ENCODE measurements at regions not wholly inside any gene's neighbourhood (a gene's known extent, or its start where the extent isn't known, plus 50 kb on each side); places are given as distances from the start of the nearest gene placed in this dataset.

DNA sequence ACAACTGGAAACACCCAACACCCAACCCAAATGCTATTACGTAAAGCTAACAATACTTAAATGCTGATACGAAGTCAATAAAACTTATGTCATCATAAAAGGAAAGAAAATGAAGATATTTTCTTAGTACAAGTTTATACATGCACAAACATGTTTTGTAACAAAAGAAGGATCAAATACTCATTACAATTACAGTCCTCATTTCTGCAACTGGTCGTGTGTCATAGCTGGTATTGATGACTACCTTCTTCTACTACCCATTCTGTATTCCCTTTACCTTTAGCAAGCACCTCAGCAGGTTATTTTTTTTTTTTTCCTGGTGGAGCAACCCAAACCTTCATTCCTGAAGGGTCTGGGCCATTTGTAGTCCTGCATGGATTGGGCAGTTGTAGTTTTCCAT lies 1298.5 kb downstream of the SUCLG1 start:
- H3K27ac ChIP-seq: no peak overlapping the region

DNA sequence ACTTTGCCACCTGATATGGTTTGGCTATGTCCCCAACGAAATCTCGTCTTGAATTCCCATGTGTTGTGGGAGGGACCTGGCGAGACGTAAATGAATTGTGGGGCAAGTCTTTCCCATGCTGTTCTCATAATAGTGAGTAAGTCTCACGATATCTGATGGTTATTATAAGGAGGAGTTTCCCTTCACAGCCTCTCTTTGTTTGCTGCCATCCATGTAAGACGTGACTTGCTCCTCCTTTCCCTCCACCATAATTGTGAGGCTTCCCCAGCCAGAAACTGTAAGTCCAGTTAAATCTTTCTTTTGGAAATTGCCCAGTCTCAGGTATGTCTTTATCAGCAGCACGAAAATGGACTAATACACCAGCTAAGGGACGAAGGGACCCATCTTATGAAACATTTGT lies 1303.3 kb downstream of the SUCLG1 start:
- no peak overlapping the region for H3K27ac ChIP-seq
- no peak for TF ChIP-seq ZFX (IDR thresholded peaks at IDR 0.05; ENCODE audit: borderline replicate concordance)
- TF ChIP-seq, protein P1, sequence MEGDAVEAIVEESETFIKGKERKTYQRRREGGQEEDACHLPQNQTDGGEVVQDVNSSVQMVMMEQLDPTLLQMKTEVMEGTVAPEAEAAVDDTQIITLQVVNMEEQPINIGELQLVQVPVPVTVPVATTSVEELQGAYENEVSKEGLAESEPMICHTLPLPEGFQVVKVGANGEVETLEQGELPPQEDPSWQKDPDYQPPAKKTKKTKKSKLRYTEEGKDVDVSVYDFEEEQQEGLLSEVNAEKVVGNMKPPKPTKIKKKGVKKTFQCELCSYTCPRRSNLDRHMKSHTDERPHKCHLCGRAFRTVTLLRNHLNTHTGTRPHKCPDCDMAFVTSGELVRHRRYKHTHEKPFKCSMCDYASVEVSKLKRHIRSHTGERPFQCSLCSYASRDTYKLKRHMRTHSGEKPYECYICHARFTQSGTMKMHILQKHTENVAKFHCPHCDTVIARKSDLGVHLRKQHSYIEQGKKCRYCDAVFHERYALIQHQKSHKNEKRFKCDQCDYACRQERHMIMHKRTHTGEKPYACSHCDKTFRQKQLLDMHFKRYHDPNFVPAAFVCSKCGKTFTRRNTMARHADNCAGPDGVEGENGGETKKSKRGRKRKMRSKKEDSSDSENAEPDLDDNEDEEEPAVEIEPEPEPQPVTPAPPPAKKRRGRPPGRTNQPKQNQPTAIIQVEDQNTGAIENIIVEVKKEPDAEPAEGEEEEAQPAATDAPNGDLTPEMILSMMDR (IDR thresholded peaks at IDR 0.05): no peak

More for the DNA sequence above, 1298.5 kb downstream of the SUCLG1 start:
- TF ChIP-seq ZFX (IDR thresholded peaks at IDR 0.05; ENCODE audit: borderline replicate concordance): no peak
- TF ChIP-seq, protein P1 (IDR thresholded peaks at IDR 0.05): no peak

DNA sequence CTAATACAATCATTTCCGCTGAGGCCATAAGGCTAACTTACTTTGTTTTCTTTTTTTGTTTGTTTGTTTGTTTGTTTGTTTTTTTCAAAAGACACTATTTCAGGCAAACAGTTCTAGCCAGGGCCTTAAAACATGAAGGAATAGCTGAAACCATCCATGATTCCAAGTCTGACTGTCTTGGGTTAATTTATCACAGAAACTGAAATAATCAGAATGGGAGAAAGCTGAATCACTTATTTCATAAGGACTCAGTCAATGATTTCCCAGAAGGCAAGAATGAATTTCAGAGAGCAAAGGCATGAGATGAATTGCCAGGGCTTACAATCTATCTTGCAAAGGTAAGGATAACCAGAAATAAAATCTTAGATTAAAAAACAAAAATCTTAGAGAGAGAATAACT lies 1315.1 kb downstream of the SUCLG1 start:
- TF ChIP-seq ZFX (IDR thresholded peaks at IDR 0.05; ENCODE audit: borderline replicate concordance): no peak
- no peak overlapping the region for H3K27ac ChIP-seq

DNA sequence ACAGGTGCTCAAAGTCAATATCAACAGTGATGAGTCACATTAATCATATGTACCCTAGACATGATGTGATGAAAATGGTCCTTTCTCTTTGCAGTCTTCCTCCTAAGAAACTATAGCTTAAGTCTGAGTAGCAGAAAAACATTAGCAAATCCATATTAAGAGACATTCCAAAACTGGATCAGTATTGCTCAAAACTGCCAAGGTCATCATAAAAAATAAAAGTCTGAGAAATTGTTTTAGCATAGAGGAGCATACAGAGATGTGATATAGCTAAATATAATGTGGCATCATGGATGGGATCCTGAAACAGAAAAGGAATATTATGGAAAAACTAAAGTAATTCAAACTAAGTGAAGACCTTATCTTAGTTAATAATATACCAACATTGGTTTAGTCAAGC lies 1316.1 kb downstream of the SUCLG1 start:
- no peak overlapping the region for H3K27ac ChIP-seq
- no peak for TF ChIP-seq ZFX (IDR thresholded peaks at IDR 0.05; ENCODE audit: borderline replicate concordance)
- TF ChIP-seq, protein P1 (IDR thresholded peaks at IDR 0.05): no peak

DNA sequence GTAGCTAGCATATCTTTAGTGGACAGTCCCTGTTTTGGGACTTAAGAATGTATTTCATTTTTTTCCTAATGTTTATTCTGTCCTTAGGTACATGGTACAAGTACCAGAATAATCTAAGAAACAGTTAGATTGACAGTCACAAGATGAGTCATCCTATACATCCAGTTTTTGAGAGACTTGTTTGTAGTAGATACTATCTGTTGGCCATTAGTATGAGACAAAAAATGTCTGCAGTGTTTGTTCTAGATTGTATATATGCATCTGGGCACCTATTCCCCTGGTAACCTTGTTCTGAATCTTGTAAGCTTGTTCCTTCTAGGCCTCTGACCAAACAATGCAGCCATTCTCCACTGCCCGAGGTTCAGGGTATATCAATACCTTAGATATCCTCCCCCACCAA lies 1343.5 kb downstream of the SUCLG1 start:
- TF ChIP-seq ZFX (IDR thresholded peaks at IDR 0.05; ENCODE audit: borderline replicate concordance): no peak
- H3K27ac ChIP-seq: peak overlapping the region; percentile 38

DNA sequence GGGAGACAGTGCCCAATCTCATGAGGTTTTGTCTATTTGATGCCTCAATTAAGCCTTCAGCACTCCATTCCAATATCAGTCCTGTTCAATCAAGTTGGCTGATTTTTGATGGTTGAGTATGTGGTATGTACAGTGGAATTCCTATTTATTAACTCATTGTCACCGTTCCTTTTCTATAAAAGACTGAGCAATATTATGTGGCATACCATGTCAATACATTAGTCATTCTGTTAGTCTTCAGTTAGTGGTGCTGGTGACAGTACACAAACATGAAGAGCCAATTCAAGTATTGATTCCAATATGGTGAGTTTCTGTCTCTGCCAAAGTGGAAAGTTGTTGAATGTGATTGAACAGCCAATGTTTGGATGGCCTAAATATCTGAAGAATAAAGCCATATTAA lies 1343.9 kb downstream of the SUCLG1 start:
- peak overlapping the region; percentile 38 for H3K27ac ChIP-seq
- TF ChIP-seq ZFX (IDR thresholded peaks at IDR 0.05; ENCODE audit: borderline replicate concordance): no peak
- TF ChIP-seq, protein P1 (IDR thresholded peaks at IDR 0.05): no peak

DNA sequence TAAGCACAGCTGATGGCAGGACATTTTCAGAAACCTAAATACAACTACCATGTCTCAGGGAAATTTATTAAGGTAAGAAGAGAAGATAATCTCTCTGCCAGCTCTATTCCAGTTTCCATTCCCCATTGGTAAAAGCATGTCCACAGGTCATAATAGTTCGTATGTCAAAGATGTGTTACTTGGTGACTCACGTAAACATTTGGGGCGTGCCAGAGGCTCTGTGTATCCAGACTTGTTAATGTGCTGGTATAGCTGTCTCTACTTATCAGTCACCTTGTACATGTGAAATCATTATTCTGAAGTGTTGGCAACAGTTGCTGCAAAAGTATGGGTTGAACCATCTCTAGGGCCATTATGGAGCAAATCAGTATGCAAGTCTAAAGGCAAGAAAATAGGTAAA lies 1345.1 kb downstream of the SUCLG1 start:
- TF ChIP-seq, protein P1 (IDR thresholded peaks at IDR 0.05): no peak
- H3K27ac ChIP-seq: peak overlapping the region; percentile 35

DNA sequence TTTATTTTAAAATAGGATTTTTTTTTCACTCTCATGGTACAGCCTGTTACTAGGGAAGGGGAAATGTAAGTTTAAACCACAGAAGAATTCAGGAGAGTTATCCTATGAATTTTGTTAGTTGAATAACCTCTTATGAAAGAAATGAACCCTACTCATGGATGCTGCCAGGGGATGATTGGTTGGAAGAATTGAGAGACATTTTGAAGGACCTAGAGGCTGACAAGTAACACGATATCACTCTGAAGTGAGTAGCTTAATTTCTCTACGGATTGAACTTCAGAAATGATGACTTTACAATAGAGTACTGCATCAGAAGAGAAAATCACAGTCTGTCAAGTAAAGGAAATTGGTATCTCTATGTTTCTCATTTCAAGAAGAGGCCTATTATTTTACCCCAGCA lies 1346.2 kb downstream of the SUCLG1 start:
- TF ChIP-seq, protein P1 (IDR thresholded peaks at IDR 0.05): no peak
- no peak for TF ChIP-seq ZFX (IDR thresholded peaks at IDR 0.05; ENCODE audit: borderline replicate concordance)

More for the DNA sequence above, 1346.2 kb downstream of the SUCLG1 start:
- no peak overlapping the region for H3K27ac ChIP-seq

All from 22Rv1 (cell line).